VCaP (cell line): ENCODE measurements at regions not wholly inside any gene's neighbourhood (a gene's known extent, or its start where the extent isn't known, plus 50 kb on each side); places are given as distances from the start of the nearest gene placed in this dataset.

ENCODE experiments used
- H3K27ac ChIP-seq: fragments of 450-650 bp; 2 replicates; pipeline ENCODE4 v1.5.1; 2017
- TF ChIP-seq, protein P1 (sequence below): fragments of 450-650 bp; conservative IDR thresholded peaks from 2 replicates; pipeline ENCODE4 v1.5.1; 2017; ENCODE audit warnings: mild to moderate bottlenecking, moderate library complexity

DNA sequence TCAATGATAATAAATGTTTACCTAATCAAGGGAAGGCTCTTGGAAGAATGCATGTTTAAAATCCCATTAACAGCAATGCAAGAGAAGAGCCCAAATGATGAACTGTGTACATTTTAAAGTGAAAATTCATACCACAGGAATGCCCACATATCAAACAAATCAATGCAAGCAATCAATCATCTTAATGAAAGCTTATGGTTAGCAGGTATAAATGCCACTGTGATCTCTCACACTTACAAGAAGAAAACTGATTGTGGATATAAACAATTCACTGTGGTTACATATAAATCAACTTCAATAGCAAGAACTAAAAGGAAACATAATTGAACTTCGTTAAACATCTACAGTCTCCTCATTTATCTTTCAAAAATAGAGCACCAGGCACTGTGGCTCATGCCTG, 161.0 kb upstream of the RORB start:
- TF ChIP-seq, protein P1, sequence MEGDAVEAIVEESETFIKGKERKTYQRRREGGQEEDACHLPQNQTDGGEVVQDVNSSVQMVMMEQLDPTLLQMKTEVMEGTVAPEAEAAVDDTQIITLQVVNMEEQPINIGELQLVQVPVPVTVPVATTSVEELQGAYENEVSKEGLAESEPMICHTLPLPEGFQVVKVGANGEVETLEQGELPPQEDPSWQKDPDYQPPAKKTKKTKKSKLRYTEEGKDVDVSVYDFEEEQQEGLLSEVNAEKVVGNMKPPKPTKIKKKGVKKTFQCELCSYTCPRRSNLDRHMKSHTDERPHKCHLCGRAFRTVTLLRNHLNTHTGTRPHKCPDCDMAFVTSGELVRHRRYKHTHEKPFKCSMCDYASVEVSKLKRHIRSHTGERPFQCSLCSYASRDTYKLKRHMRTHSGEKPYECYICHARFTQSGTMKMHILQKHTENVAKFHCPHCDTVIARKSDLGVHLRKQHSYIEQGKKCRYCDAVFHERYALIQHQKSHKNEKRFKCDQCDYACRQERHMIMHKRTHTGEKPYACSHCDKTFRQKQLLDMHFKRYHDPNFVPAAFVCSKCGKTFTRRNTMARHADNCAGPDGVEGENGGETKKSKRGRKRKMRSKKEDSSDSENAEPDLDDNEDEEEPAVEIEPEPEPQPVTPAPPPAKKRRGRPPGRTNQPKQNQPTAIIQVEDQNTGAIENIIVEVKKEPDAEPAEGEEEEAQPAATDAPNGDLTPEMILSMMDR = no peak
- H3K27ac ChIP-seq = no peak overlapping the region

DNA sequence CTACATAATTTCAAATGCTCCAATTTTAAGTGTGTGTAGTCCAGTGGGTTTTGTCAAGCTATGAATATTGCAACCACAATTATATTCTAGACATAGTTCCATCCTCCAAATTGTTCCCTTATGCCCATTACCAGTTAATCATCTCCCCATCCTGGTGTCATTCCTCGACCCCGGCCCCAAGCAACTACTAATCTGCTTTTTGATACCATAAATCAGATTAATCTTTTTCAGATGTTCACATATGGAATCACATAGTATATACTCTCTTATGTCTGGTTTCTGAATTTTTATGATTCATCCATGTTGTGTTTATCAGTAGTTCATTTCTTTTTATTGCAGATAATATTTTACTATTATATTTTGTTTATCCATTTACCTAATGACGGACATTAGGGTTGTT, 148.4 kb upstream of the RORB start:
- no peak overlapping the region for H3K27ac ChIP-seq
- TF ChIP-seq, protein P1 = no peak

DNA sequence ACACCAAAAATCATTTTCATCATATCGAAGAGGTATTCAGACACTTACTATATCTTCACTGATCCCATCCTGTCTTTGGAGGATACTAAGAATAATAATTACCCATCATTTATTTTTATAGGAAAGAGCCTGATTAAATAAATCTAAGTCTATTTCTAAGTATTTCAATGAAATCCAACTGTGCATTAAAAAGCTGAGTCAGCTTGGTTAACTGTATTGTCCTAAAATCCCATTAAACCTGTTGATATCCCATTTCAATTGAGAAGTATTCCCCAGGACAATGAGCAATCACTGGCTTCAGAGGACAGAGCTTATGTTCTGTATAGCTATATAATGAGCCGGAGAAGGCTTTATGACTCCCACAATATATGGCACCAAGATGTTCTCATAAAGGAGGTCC, 142.0 kb upstream of the RORB start:
- H3K27ac ChIP-seq = peak overlapping the region; percentile 94
- TF ChIP-seq, protein P1 = no peak

DNA sequence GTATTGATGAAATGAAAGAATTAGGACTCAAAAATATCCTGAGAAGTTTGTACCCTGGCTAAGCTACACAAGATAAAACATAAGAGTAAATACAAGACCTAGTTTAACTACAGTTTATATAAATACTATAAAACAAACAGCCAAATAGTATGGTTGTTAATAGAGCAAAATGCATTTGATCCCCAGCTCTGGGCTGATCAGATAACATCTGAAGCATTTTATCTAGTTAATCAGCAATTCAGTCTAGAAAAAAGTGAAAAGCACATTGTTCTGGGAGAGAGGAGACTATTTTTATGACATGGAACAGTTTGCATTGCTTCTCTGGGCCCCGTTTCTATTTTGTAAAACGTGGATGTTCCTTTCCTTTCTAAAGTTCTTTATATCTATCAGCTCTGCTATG, 139.6 kb upstream of the RORB start:
- peak overlapping the region; percentile 94 for H3K27ac ChIP-seq
- TF ChIP-seq, protein P1 = no peak

DNA sequence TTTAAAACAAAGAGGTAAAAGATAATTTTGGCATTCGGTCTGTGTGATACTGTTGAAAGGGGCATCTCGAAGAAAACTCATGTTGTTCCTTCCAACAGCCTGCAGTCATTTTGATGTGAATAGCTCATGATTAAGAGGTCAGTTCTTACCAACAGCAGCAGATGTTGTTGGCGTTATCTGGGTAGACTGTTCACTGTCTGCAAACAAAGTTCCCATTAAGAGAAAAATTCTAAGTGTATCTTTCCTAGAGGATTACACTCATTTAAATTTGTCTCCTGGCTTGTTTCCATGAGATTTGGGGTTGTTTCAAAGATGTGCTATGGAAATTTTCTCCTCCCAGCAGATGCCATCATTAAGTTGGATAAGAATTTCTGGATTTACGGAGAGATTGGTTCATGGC, 138.2 kb upstream of the RORB start:
- H3K27ac ChIP-seq = peak overlapping the region; percentile 94
- TF ChIP-seq, protein P1 = no peak

DNA sequence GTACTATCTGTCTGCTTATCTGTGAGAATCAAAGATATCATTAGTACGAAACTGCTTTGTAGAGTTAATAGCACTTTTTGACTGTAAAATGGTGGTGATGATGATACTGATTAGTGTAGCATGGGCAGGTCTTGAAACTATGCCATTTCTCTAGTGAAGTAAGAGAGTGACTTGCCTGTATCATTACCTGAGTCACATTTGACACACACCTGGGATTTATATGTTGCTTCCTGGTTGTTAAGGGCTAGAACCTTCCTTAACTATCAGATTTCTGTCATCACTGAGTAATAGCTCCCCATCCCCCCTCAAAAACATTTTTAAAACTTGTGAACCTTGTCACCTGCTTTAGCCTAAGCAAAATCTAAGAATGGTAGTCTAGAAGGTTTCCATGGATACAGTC, 135.6 kb upstream of the RORB start:
- TF ChIP-seq, protein P1 = no peak
- no peak overlapping the region for H3K27ac ChIP-seq

DNA sequence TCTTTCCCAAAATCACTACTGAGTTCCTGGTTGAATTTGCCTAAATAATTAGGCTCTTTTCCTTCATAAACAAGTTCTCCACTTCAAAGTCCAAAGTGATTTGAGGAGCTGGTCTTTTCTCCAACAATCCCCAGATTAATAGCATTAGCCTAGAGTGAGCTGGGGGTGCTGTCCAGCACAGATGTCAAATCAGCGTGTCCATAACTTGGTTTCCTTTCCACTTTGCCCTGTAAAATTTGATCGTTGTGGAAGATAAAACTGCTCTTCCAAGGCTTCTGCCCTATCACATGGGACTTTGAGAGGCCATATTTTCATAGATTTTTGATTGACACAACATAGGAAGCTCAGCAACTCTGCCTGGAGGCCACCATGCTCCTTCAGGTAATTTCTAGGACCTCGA, 134.7 kb upstream of the RORB start:
- H3K27ac ChIP-seq = no peak overlapping the region
- TF ChIP-seq, protein P1 = no peak

DNA sequence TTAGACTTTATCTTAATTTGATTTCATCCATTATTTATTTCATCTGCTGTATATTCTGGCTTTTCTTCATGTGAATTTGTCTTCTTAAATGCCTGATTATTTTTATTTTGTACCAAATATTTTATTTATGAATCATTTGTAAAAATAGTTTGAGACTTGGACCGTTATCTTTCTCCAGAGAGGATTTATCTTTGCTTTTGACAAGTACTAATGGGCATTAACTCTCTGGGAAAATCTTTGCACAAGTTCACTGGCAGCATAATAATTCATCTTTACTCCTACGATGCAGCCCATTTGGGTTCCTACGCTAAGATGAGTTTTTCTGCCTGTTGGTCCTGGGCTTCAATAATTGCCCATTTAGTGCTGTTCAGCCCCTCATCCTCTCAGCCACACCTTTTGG, 131.0 kb upstream of the RORB start:
- no peak overlapping the region for H3K27ac ChIP-seq
- TF ChIP-seq, protein P1 = no peak
